Esophagus squamous epithelium (tissue), 5 donors: ENCODE measurements at regions not wholly inside any gene's neighbourhood (a gene's known extent, or its start where the extent isn't known, plus 50 kb on each side); places are given as distances from the start of the nearest gene placed in this dataset.

Experiments used
- DNase-seq: peaks from one replicate; lab custom pipeline; 2025; lab: John Stamatoyannopoulos, UW
- H3K27ac ChIP-seq, 4 donors: fragments of 200-600 bp; sonication (generic); one replicate each; pipeline ENCODE4 v1.5.1; 2016 to 2019; ENCODE audit warnings: mild to moderate bottlenecking in 1 of 4
- H3K27me3 ChIP-seq, 4 donors: fragments of 200-600 bp; sonication (generic); 1 replicate in 3 of 4; 2 replicates in 1 of 4; pipeline versions ENCODE4 v1.5.1 to v1.6.0; 2017 to 2021; ENCODE audit warnings: antibody characterized with exemption in 1 of 4
- H3K36me3 ChIP-seq, 3 donors: fragments of 200-600 bp; sonication (generic); one replicate each; pipeline ENCODE4 v1.5.1; 2016 to 2019
- H3K4me1 ChIP-seq, 3 donors: fragments of 200-600 bp; sonication (generic); one replicate each; pipeline ENCODE4 v1.5.1; 2017 to 2019
- H3K4me3 ChIP-seq, 4 donors: fragments of 200-600 bp; sonication (generic); 1 replicate in 3 of 4; 2 replicates in 1 of 4; pipeline ENCODE4 v1.5.1; 2016 to 2019; ENCODE audit warnings: mild to moderate bottlenecking in 2 of 4, moderate library complexity in 1 of 4
- H3K9me3 ChIP-seq, 3 donors: fragments of 200-600 bp; sonication (generic); one replicate each; pipeline ENCODE4 v1.5.1; 2016 to 2019
- POLR2A ChIP-seq, 4 donors: fragments of 450-650 bp; IDR thresholded peaks; one replicate each; pipeline ENCODE4 v1.6.1; 2017; ENCODE audit warnings: antibody characterized with exemption in 4 of 4, mild to moderate bottlenecking in 4 of 4, moderate library complexity in 3 of 4
- WGBS, 2 donors: methylation state at CpG; one replicate each; pipeline ENCODE4 v1.1.5; 2018; 5-methylcytosine and 5-hydroxymethylcytosine counted together
- intact Hi-C: fragments of 100-400 bp; cut with DNase I; formaldehyde crosslinking; loops from one replicate; pipeline ENCODE4 v1.15.0; 2022
- TF ChIP-seq, protein P1 (sequence below), 6 experiments: fragments of 450-650 bp in 4 of 6; fragments of 200-600 bp in 2 of 6; sonication (generic) in 2 of 6; IDR thresholded peaks; one replicate each; pipeline ENCODE4 v1.5.1; 2016 to 2019; ENCODE audit warnings: antibody characterized with exemption in 6 of 6, mild to moderate bottlenecking in 4 of 6, moderate library complexity in 4 of 6
- donor health status: DM: yes; HTN: yes; CAD: no.

GRCh38 chr3:106170636-106171035, 301.8 kb upstream of the CBLB start:
- Histone ChIP-seq H3K36me3 (no peaks in the 10 kb centered on the region), H3K27ac (no peak overlapping the region), H3K4me1 (peaks cover 0 to 8% (median 0%) of the 10 kb centered on the region in 3 donors), H3K4me3 (no peak overlapping the region), H3K9me3 (no peaks in the 10 kb centered on the region), H3K27me3 (no peaks in the 10 kb centered on the region)
- 84 to 93% methylated on average over 1 of the region's 1 CpG for WGBS, 2 donors
- DNase-seq = no peak
- TF ChIP-seq, protein P1, sequence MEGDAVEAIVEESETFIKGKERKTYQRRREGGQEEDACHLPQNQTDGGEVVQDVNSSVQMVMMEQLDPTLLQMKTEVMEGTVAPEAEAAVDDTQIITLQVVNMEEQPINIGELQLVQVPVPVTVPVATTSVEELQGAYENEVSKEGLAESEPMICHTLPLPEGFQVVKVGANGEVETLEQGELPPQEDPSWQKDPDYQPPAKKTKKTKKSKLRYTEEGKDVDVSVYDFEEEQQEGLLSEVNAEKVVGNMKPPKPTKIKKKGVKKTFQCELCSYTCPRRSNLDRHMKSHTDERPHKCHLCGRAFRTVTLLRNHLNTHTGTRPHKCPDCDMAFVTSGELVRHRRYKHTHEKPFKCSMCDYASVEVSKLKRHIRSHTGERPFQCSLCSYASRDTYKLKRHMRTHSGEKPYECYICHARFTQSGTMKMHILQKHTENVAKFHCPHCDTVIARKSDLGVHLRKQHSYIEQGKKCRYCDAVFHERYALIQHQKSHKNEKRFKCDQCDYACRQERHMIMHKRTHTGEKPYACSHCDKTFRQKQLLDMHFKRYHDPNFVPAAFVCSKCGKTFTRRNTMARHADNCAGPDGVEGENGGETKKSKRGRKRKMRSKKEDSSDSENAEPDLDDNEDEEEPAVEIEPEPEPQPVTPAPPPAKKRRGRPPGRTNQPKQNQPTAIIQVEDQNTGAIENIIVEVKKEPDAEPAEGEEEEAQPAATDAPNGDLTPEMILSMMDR (IDR thresholded peaks at IDR 0.05) = no peak
- TF ChIP-seq POLR2A (IDR thresholded peaks at IDR 0.05) = no peak
- intact Hi-C loops = no loop called here

- no peak for DNase-seq
- Histone ChIP-seq H3K9me3 (no peaks in the 10 kb centered on the region), H3K27ac (no peak overlapping the region), H3K36me3 (no peaks in the 10 kb centered on the region), H3K27me3 (no peaks in the 10 kb centered on the region), H3K4me3 (no peak overlapping the region), H3K4me1 (peaks cover 0 to 16% (median 0%) of the 10 kb centered on the region in 3 donors)
- no peak for TF ChIP-seq POLR2A (IDR thresholded peaks at IDR 0.05)
- intact Hi-C loops = no loop called here
- WGBS, 2 donors = 90 to 95% methylated on average over 4 of the region's 4 CpGs
Measured at GRCh38 chr3:106172101-106172500, 303.3 kb upstream of the CBLB start.

- Histone ChIP-seq H3K27me3 (no peaks in the 10 kb centered on the region), H3K9me3 (no peaks in the 10 kb centered on the region), H3K27ac (no peak overlapping the region), H3K4me3 (no peak overlapping the region), H3K4me1 (peaks cover 0 to 21% (median 0%) of the 10 kb centered on the region in 3 donors), H3K36me3 (no peaks in the 10 kb centered on the region)
- 55 to 61% methylated on average over 1 of the region's 1 CpG for WGBS, 2 donors
- TF ChIP-seq, protein P1 (IDR thresholded peaks at IDR 0.05) = no peak
- no peak for TF ChIP-seq POLR2A (IDR thresholded peaks at IDR 0.05)
- intact Hi-C loops = no loop called here
- no peak for DNase-seq
Measured at GRCh38 chr3:106172780-106173179, 304.0 kb upstream of the CBLB start.

DNA sequence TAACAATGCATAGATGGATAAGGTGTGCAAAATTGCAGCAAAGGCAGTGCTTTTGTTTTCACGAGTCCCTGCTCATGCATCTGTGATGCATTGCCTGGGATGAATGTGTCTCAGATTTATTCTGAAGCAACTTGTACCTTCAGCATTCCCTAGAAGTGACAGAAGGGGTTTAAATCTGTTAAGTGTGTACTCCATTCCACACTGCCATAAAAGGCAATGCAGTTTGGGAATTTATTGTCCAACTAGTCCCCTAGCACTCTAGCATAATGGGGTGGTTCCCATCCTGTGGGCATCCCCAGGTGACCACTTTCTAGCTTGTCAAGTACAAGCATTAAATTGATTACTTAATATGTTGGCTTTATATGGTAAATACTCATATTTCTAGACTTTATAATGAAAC, 306.5 kb upstream of the CBLB start:
- H3K27ac ChIP-seq = no peak overlapping the region
- H3K36me3 ChIP-seq = no peaks in the 10 kb centered on the region
- peaks cover 0 to 9% (median 0%) of the 10 kb centered on the region in 4 donors for H3K27me3 ChIP-seq
- H3K9me3 ChIP-seq = no peaks in the 10 kb centered on the region
- 78 to 86% methylated on average over 1 of the region's 1 CpG for WGBS, 2 donors
- TF ChIP-seq POLR2A (IDR thresholded peaks at IDR 0.05) = no peak
- TF ChIP-seq, protein P1 (IDR thresholded peaks at IDR 0.05) = no peak
- no peak overlapping the region for H3K4me3 ChIP-seq
- no peak for DNase-seq
- peaks cover 0 to 27% (median 0%) of the 10 kb centered on the region in 3 donors for H3K4me1 ChIP-seq
- intact Hi-C loops = no loop called here

DNA sequence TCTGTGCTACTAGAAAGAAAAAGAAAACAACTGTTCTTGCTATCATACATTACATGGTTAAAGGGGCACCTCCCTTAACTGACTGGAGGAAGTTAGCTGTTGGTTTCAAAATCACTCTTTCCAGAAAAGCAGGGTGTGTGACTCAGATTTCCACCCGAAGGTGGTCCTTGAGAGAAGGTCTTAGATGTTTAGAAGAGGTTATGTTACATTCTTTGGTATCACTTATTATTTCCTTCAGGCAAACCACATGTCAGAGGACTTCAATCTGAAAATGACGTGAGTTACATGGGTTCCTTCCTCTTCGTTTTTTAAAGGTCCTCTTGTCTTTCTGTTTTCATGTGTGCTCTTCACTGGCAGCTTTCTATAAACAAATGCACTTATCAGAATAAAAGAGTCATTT, 307.9 kb upstream of the CBLB start:
- 13 to 41% methylated on average over 3 of the region's 3 CpGs for WGBS, 2 donors
- no peaks in the 10 kb centered on the region for H3K36me3 ChIP-seq
- peaks cover 0 to 27% (median 0%) of the 10 kb centered on the region in 3 donors for H3K4me1 ChIP-seq
- DNase-seq = no peak
- no peak overlapping the region for H3K4me3 ChIP-seq
- no peaks in the 10 kb centered on the region for H3K9me3 ChIP-seq
- TF ChIP-seq POLR2A (IDR thresholded peaks at IDR 0.05) = no peak
- H3K27me3 ChIP-seq = peaks cover 0 to 15% (median 0%) of the 10 kb centered on the region in 4 donors
- peak overlapping the region in 1 of 4 donors; percentile 10 for H3K27ac ChIP-seq
- intact Hi-C loops = no loop called here

GRCh38 chr3:106182950-106183511, 314.2 kb upstream of the CBLB start:
- no peak overlapping the region for H3K4me3 ChIP-seq
- intact Hi-C loops = no loop called here
- H3K36me3 ChIP-seq = no peaks in the 10 kb centered on the region
- H3K27me3 ChIP-seq = peaks cover 0 to 33% (median 0%) of the 10 kb centered on the region in 4 donors
- 65 to 74% methylated on average over 5 of the region's 5 CpGs for WGBS, 2 donors
- DNase-seq = no peak
- TF ChIP-seq, protein P1 (IDR thresholded peaks at IDR 0.05) = no peak
- TF ChIP-seq POLR2A (IDR thresholded peaks at IDR 0.05) = no peak
- H3K4me1 ChIP-seq = peaks cover 0 to 28% (median 0%) of the 10 kb centered on the region in 3 donors
- no peak overlapping the region for H3K27ac ChIP-seq
- H3K9me3 ChIP-seq = no peaks in the 10 kb centered on the region
